NCI-H2196 (cell line): ENCODE measurements at regions not wholly inside any gene's neighbourhood (a gene's known extent, or its start where the extent isn't known, plus 50 kb on each side); places are given as distances from the start of the nearest gene placed in this dataset.

Experiments used
- DNase-seq: peaks from one replicate; lab custom pipeline; 2025; ENCODE audit not compliant: unreplicated experiment; lab: John Stamatoyannopoulos, UW

DNA sequence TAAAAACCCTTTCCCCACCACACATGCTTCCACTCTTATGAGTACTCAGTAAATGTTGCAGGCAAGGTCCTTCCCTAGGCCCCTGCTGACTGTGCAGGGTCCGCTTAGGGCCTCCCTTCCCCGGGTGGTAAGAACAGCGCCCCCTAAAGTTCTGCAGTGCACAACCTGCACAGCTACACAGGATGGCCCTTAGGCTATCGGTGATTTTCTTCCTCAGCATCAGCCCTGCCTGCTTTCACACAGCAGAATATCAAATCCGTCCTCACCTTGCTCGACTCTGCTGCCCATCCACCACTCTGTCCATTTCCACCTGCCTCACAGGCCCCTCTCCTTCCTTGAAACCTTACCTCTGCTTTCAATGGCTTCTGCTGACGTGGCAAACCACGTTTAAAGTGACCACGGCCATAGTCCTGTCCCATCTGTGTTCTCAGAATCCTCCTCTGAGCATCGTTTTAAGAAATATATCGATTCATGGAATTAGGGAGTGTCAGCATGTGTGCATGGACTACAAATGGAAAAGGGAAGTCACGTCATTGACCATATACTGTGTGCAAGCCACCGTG lies 51.4 kb upstream of the TMEM132E start:
- no peak for DNase-seq

GRCh38 chr17:34527136-34527907 lies 52.1 kb upstream of the TMEM132E start:
- no peak for DNase-seq

GRCh38 chr17:34525651-34526050 lies 53.7 kb upstream of the TMEM132E start:
- DNase-seq, result no peak

GRCh38 chr17:34521955-34522354 lies 57.4 kb upstream of the TMEM132E start:
- DNase-seq, result no peak

- no peak for DNase-seq
Observed at GRCh38 chr17:34519282-34519681, 60.1 kb upstream of the TMEM132E start.

GRCh38 chr17:34517406-34517805 lies 62.0 kb upstream of the TMEM132E start:
- DNase-seq, result no peak

DNA sequence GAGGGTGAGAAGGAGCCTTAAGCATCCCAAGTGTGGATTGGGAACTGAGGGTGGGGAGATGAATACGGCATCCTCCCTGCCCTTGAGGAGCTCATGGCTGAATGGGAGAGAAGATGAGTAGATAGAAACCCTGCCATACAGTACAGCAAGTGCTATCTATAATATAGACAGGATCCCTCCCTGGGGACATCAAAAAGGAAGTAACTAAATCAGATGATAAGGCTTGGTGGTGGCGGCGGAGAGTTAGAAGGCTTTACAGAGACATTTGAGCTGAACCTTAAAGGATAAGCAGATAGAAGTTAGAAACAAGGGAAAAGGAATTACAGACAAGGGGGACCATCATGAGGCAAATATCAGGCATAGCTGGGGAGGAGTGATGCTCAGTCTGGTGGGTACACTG lies 67.5 kb upstream of the TMEM132E start:
- DNase-seq, result no peak

DNA sequence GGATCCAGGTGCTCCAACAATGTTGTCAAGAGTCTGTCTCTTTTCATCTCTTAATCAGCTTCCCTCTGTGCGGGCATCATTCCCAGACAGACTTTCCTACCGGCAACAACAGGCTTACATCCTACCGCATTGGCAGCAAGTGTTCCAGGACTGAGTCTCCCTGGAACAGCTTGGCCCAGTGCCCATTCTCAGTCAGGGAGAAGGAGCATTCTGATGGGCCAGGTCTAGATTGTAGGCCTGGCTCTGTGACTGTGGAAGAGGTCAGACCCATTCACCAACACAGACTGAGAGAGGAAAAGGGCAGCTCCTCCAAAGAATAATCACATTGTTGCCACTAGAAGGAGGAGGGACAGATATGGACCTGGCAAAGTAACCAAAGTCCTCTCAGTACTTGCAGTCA lies 68.1 kb upstream of the TMEM132E start:
- DNase-seq, result no peak

- no peak for DNase-seq
Observed at GRCh38 chr17:34504814-34505484, 74.4 kb upstream of the TMEM132E start.

GRCh38 chr17:34503528-34504195 lies 75.7 kb upstream of the TMEM132E start:
- no peak for DNase-seq

GRCh38 chr17:34502426-34502825 lies 77.0 kb upstream of the TMEM132E start:
- DNase-seq, result no peak

DNA sequence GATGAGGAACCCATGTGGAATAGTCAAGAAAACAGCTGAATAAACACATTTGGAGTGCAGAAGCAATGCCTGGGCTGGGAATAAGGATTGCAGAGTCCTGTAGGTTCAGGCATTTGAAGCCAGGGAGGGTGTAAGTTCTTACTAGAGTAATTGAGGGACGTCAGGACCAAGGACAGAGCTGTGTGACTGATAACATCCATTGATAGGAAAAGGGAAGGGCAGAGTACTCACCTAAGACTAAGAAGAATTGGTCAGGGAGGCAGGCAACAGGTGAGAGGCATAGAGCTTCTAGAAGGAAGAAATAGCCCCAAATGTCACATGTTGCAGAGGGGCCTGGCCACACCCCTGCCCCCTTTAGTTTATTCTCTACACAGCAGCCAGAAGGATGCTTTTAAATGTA lies 79.8 kb upstream of the TMEM132E start:
- no peak for DNase-seq

- no peak for DNase-seq
Observed at GRCh38 chr17:34493917-34494316, 85.5 kb upstream of the TMEM132E start.

GRCh38 chr17:34487626-34488025 lies 91.8 kb upstream of the TMEM132E start:
- no peak for DNase-seq

GRCh38 chr17:34486761-34487160 lies 92.6 kb upstream of the TMEM132E start:
- no peak for DNase-seq

GRCh38 chr17:34485999-34486398 lies 93.4 kb upstream of the TMEM132E start:
- DNase-seq, result no peak

DNA sequence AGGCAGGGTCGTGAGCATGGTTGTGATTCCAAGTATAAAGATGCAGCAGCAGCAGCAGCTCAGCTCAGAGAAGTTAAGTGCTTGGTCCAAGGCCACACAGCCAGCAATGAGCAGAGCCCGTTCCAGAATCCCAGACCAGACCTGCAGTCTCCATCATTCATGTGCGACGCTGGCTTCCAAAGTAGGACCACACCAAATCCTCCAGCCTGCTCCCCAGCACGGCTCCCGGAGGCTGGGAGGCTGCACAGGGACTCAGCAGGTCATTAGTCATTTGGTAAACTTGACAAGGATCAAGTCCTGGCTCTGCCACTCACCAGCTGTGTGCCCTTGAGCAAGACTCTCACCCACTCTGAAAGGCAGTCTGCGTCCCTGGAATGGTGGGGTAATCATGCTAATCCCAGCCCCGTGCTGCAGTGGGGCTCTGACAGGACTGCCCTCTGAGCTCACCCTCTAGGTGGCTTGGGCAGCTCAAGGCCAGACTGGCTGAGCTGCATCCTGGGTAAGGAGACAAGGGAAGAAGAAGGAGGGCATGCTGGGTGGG lies 95.1 kb upstream of the TMEM132E start:
- no peak for DNase-seq

- no peak for DNase-seq
Observed at GRCh38 chr17:34482730-34483129, 96.7 kb upstream of the TMEM132E start.

GRCh38 chr17:34481779-34482178 lies 97.6 kb upstream of the TMEM132E start:
- DNase-seq, result no peak

- DNase-seq, result no peak
Observed at GRCh38 chr17:34479371-34479770, 100.0 kb upstream of the TMEM132E start.

DNA sequence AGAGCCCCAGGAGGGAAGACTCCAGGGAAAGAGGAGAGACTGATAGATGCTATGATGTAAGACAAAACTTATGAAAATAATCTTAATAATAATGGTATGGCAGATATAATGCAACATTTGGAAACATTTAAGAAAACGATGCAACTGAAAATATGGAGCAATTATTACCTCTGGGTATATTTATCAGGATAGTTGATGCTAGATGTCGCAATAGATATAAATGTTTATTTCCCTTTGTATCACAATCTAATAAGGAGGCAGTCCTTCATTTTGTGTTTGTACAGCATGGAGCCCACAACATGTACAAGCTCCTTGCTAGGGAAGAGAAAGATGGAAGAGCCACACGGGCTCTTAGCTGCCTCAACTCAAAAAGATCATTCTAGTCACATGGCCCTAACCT lies 101.1 kb upstream of the TMEM132E start:
- no peak for DNase-seq

- DNase-seq, result no peak
Observed at GRCh38 chr17:34475296-34475695, 104.1 kb upstream of the TMEM132E start.
